Left ventricle myocardium inferior (tissue), 1 donor: ENCODE measurements at regions not wholly inside any gene's neighbourhood (a gene's known extent, or its start where the extent isn't known, plus 50 kb on each side); places are given as distances from the start of the nearest gene placed in this dataset.
"Not testable (repeated sequence)": the region's sequence is repeated elsewhere in the genome, so short reads cannot be mapped to it uniquely, and the experiment has no call there.

Experiments
- DNase-seq: peaks from one replicate; pipeline ENCODE4 v3.0.0-alpha.2; 2020
- H3K27ac ChIP-seq: fragments of 200-600 bp; replicated peaks from 2 replicates; pipeline ENCODE4 v1.8.0; 2021
- H3K27me3 ChIP-seq: fragments of 200-600 bp; 2 replicates; pipeline ENCODE4 v1.8.0; 2021; ENCODE audit warnings: low read depth
- H3K36me3 ChIP-seq: fragments of 200-600 bp; 2 replicates; pipeline ENCODE4 v1.8.0; 2021
- H3K4me1 ChIP-seq: fragments of 200-600 bp; 2 replicates; pipeline ENCODE4 v1.8.0; 2021
- H3K4me3 ChIP-seq: fragments of 200-600 bp; 2 replicates; pipeline ENCODE4 v1.8.0; 2021; ENCODE audit warnings: mild to moderate bottlenecking, moderate library complexity
- H3K9me3 ChIP-seq: fragments of 200-600 bp; replicated peaks from 2 replicates; pipeline ENCODE4 v1.8.0; 2021
- intact Hi-C: fragments of 100-400 bp; cut with micrococcal nuclease; formaldehyde crosslinking; loops from one replicate; pipeline ENCODE4 v1.11.0; 2022
- TF ChIP-seq, protein P1 (sequence below): fragments of 200-600 bp; IDR thresholded peaks from 2 replicates; pipeline ENCODE4 v1.8.0; 2021; ENCODE audit warnings: antibody characterized with exemption, mild to moderate bottlenecking, borderline replicate concordance
- donor health status: DM: no; HTN: yes; CAD: no; lungs with severe emphysema.

DNA sequence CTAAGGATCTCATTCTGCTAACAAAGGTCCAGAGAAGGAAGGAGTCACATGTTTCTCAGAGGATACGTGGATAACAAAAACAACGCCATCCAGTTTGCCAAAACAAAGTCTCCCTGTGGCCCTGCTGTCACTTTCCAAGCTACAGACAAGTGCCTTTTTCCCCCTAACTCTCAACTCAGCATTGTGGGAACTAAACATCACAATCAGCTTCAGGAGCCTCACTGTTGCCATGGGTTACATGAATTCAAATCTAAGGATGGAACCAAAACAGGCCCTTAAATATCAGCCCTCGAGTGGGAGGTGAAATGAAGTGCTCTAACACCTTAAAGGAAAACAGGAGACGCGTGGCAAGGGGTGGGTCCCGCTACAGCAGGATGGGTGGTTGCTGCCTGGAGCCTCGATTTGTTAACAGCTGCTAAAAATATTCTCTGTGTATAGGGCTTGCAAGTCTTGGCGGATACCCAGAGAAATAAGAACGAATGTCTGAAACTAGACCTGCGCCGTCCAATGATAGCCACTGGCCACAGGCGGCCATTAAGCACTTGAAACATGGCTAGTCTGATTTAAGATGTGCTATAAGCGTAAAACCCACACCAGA lies 66.4 kb upstream of the SOD1 start:
- H3K27ac ChIP-seq, result no peak overlapping the region

DNA sequence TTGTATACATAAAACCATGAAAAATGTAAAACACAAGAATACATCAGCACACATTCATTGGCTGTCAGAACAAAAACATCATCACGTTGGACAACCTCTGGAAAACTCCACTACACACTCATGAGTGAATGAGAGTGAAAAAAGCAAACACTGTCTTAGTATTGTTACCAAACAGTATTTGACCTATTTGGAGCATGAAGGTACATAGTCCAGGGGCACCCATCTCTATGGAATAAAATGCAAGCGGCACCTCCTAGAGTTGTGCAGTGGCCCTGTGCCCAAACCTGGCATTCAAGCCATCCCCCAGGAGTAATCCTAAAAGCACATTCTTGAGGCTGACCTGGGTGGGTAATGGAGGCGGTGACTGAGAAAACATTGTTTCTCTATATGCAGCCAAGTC lies 67.0 kb upstream of the SOD1 start:
- Histone ChIP-seq H3K36me3 (no peaks in the 10 kb centered on the region), H3K9me3 (peaks cover 13% of the 10 kb centered on the region), H3K4me1 (peaks cover 10% of the 10 kb centered on the region), H3K4me3 (no peak overlapping the region), H3K27me3 (peaks cover 12% of the 10 kb centered on the region), H3K27ac (no peak overlapping the region)
- no peak for DNase-seq
- intact Hi-C loops, result loop anchor here (10.0 kb wide), 1 partner anchor 488 kb away; no protein-coding TSS in a partner anchor
- TF ChIP-seq, protein P1, sequence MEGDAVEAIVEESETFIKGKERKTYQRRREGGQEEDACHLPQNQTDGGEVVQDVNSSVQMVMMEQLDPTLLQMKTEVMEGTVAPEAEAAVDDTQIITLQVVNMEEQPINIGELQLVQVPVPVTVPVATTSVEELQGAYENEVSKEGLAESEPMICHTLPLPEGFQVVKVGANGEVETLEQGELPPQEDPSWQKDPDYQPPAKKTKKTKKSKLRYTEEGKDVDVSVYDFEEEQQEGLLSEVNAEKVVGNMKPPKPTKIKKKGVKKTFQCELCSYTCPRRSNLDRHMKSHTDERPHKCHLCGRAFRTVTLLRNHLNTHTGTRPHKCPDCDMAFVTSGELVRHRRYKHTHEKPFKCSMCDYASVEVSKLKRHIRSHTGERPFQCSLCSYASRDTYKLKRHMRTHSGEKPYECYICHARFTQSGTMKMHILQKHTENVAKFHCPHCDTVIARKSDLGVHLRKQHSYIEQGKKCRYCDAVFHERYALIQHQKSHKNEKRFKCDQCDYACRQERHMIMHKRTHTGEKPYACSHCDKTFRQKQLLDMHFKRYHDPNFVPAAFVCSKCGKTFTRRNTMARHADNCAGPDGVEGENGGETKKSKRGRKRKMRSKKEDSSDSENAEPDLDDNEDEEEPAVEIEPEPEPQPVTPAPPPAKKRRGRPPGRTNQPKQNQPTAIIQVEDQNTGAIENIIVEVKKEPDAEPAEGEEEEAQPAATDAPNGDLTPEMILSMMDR, result no peak

More for the DNA sequence above, 66.4 kb upstream of the SOD1 start:
- Histone ChIP-seq H3K36me3 (no peaks in the 10 kb centered on the region), H3K4me1 (peaks cover 10% of the 10 kb centered on the region), H3K9me3 (peaks cover 13% of the 10 kb centered on the region), H3K27me3 (peaks cover 17% of the 10 kb centered on the region), H3K4me3 (no peak overlapping the region)
- intact Hi-C loops, result loop anchor here (10.0 kb wide), 1 partner anchor 488 kb away; no protein-coding TSS in a partner anchor
- TF ChIP-seq, protein P1, result no peak
- DNase-seq, result no peak

DNA sequence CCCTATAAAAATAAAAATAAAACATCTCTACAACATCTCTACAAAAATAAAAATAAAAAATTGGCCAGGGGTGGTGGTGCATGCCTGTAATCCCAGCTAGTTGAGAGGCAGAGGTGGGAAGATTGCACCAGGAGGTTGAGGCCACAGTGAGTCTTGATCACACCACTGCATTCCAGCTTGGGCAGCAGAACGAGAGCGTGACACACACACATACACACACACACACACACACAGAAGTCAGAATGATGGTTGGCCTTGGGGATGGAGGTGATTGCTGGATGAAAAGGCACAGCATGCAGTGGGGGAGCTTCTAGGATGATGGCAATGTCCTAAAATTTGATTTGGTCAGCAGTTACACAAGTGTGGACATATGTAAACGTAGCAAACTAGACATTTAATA lies 69.7 kb upstream of the SOD1 start:
- Histone ChIP-seq H3K4me1 (peaks cover 10% of the 10 kb centered on the region), H3K9me3 (peaks cover 4% of the 10 kb centered on the region), H3K36me3 (no peaks in the 10 kb centered on the region), H3K4me3 (no peak overlapping the region), H3K27ac (no peak overlapping the region), H3K27me3 (peaks cover 5% of the 10 kb centered on the region)
- no peak for DNase-seq
- TF ChIP-seq, protein P1, result no peak
- intact Hi-C loops, result loop anchor here (10.0 kb wide), 1 partner anchor 485 kb away; no protein-coding TSS in a partner anchor

DNA sequence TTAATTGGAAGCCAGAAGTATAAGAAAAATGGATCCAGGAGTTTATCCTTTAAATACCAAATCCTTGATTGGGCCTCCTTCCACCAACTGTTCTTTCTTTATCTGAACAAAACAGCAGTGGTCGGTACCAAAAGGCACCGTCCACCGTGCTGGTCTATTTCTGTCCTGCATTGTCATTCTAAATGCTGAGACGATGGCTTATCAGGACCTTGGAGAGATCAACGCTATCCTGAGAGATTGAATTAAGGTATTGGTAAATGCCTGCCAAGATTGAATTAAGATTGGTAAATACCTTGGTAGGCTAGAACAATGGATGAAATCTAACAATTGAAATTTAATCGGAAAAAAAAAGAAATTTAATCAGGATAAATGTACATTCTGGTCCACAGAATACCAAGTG lies 73.4 kb upstream of the SOD1 start:
- TF ChIP-seq, protein P1, result no peak
- no peaks in the 10 kb centered on the region for H3K9me3 ChIP-seq
- peaks cover 5% of the 10 kb centered on the region for H3K4me1 ChIP-seq
- peaks cover 22% of the 10 kb centered on the region for H3K27me3 ChIP-seq
- intact Hi-C loops, result no loop called here
- no peak overlapping the region for H3K4me3 ChIP-seq
- no peak overlapping the region for H3K27ac ChIP-seq
- DNase-seq, result no peak
- H3K36me3 ChIP-seq, result no peaks in the 10 kb centered on the region

DNA sequence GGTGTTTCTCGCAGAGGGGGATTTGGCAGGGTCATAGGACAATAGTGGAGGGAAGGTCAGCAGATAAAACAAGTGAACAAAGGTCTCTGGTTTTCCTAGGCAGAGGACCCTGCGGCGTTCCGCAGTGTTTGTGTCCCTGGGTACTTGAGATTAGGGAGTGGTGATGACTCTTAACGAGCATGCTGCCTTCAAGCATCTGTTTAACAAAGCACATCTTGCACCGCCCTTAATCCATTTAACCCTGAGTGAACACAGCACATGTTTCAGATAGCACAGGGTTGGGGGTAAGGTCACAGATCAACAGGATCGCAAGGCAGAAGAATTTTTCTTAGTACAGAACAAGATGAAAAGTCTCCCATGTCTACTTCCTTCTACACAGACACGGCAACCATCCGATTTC lies 75.6 kb upstream of the SOD1 start:
- not testable (repeated sequence) for DNase-seq, H3K27ac ChIP-seq, H3K9me3 ChIP-seq, H3K4me3 ChIP-seq, H3K4me1 ChIP-seq, H3K36me3 ChIP-seq
- peaks cover 36% of the 10 kb centered on the region for H3K27me3 ChIP-seq
- intact Hi-C loops, result loop anchor here (5.0 kb wide), 1 partner anchor 387 kb away; no protein-coding TSS in a partner anchor

DNA sequence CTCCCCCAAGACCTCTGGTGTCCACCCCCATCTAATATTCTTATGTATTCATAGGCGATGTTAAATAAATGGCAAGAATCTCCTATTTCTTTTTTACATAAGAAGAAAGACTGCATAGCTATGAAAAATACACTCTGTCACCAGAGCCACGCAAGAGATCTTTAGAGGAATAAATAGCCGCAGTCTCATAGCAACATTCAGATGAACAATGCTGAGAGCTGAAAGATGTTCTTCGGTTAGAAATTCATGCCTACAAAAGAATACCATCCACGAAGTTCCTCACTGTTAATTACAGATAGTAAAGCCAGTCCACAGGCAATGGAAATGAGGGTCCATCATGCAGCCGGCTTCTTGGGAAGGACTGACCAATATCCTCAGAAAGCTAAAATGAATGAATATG lies 76.0 kb upstream of the SOD1 start:
- Histone ChIP-seq H3K27ac (no peak overlapping the region), H3K27me3 (peaks cover 39% of the 10 kb centered on the region), H3K36me3 (no peaks in the 10 kb centered on the region), H3K4me3 (no peak overlapping the region), H3K9me3 (no peaks in the 10 kb centered on the region), H3K4me1 (peaks cover 5% of the 10 kb centered on the region)
- intact Hi-C loops, result loop anchor here (5.0 kb wide), 1 partner anchor 386 kb away; no protein-coding TSS in a partner anchor
- TF ChIP-seq, protein P1, result no peak
- DNase-seq, result no peak
